Retinal pigment epithelial cell (primary cell): ENCODE measurements at regions not wholly inside any gene's neighbourhood (a gene's known extent, or its start where the extent isn't known, plus 50 kb on each side); places are given as distances from the start of the nearest gene placed in this dataset.
"Not testable (repeated sequence)": the region's sequence is repeated elsewhere in the genome, so short reads cannot be mapped to it uniquely, and the experiment has no call there.

Source experiments
- DNase-seq: peaks from one replicate; pipeline ENCODE4 v3.0.0-alpha.2; 2010; ENCODE audit warnings: low read depth
- H3K4me3 ChIP-seq: 2 replicates; pipeline ENCODE4 v1.5.1; 2011; ENCODE audit warnings: mild to moderate bottlenecking, low read length, control low read depth, moderate library complexity
- TF ChIP-seq, protein P1 (sequence below): conservative IDR thresholded peaks from 2 replicates; pipeline ENCODE4 v1.5.1; 2011; ENCODE audit warnings: low read depth, low read length, control low read depth, inconsistent platforms

GRCh38 chrX:137916090-137916746 is 350.3 kb downstream of the ZIC3 start:
- DNase-seq, result no peak
- H3K4me3 ChIP-seq, result no peak overlapping the region
- TF ChIP-seq, protein P1, sequence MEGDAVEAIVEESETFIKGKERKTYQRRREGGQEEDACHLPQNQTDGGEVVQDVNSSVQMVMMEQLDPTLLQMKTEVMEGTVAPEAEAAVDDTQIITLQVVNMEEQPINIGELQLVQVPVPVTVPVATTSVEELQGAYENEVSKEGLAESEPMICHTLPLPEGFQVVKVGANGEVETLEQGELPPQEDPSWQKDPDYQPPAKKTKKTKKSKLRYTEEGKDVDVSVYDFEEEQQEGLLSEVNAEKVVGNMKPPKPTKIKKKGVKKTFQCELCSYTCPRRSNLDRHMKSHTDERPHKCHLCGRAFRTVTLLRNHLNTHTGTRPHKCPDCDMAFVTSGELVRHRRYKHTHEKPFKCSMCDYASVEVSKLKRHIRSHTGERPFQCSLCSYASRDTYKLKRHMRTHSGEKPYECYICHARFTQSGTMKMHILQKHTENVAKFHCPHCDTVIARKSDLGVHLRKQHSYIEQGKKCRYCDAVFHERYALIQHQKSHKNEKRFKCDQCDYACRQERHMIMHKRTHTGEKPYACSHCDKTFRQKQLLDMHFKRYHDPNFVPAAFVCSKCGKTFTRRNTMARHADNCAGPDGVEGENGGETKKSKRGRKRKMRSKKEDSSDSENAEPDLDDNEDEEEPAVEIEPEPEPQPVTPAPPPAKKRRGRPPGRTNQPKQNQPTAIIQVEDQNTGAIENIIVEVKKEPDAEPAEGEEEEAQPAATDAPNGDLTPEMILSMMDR, result no peak

DNA sequence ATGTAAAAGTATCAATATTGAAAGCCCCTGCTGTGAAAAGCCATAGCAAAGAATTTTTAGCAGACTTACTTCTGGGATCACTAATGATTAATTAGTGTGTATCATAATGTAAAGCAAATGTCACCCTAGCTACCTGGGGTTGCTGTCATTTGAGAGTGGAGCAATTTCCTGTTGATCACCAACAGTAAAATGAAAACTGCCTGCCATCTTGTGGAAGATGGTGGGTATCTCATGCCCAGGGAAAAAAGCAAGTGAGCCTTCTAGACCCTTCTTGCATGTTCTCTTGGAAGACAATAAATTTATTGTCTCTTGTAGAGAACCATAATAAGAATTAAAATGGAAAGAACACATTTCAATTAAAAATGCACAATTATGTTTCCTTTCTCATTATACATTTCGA is 360.2 kb downstream of the ZIC3 start:
- TF ChIP-seq, protein P1, result no peak
- H3K4me3 ChIP-seq, result no peak overlapping the region
- DNase-seq, result no peak

DNA sequence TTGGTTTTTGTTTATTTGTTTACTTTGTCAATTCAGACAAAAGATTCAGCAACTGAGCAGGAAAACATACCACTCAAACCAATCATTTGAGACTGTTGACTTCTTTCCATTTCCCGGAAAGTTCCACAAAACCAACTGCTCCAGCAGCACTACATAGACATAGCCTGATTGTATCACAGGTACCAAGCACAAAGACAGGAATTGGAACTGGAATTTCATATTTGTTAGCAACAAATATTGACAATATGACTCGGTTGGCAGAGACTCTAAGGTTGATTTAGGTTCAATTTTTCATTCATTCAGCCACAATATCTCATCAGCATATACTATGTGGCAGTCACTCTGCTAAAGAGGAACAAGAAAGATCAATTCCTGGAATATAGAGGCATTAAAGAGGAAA is 364.0 kb downstream of the ZIC3 start:
- H3K4me3 ChIP-seq, result no peak overlapping the region
- TF ChIP-seq, protein P1, result no peak
- DNase-seq, result no peak

DNA sequence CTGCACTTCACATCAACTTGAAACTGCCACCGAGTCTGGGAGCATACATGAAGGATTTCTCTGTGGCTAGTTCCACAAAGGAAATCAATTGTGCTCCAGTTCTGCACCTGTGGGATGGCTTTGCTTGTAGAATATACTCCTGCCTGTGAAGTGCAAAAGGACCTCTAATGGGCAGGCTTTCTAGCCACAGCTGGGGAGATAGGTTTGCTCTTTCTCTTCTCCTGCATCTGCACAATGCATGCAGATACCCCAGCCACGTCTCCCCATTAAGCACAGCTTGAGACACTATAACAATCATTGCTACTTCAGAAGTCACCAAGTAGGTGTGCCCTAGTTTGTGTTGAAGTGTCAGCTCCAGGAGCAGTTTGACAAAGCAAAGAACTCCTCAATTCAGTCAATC is 364.6 kb downstream of the ZIC3 start:
- H3K4me3 ChIP-seq, result no peak overlapping the region
- DNase-seq, result no peak
- TF ChIP-seq, protein P1, result no peak

DNA sequence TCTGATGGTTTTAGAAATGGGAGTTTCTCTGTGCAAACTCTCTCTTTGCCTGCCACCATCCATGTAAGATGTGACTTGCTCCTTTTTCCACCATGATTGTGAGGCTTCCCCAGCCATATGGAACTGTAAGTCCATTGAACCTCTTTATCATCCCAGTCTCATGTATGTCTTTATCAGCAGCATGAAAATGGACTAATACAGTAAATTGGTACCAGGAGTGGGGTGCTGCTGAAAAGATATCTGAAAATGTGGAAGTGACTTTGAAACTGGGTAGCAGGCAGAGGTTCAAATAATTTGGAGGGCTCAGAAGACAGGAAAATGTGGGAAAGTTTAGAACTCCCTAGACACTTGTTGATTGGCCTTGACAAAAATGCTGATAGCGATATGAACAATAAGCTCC is 368.3 kb downstream of the ZIC3 start:
- not testable (repeated sequence) for DNase-seq

DNA sequence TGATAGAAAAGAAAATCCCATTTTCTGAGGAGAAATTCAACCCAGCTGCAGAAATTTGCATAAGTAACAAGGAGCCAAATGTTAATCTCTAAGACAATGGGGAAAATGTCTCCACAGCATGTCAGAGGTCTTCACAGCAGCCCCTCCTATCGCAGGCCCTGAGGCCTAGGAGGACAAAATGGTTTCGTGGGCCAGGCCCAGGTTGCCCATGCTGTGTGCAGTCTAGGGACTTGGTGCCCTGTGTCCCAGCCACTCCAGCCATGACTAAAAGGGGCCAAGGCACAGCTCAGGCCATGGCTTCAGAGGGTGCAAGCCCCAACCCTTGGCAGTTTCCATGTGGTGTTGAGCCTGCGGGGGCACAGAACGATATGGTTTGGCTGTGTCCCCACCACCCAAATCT is 369.0 kb downstream of the ZIC3 start:
- DNase-seq, H3K4me3 ChIP-seq: not testable (repeated sequence)

More for the DNA sequence above, 368.3 kb downstream of the ZIC3 start:
- not testable (repeated sequence) for H3K4me3 ChIP-seq

- TF ChIP-seq, protein P1, result no peak
- H3K4me3 ChIP-seq, result no peak overlapping the region
- no peak for DNase-seq
These were observed 379.5 kb downstream of the ZIC3 start for GRCh38 chrX:137945470-137945869.

- TF ChIP-seq, protein P1, result no peak
- DNase-seq, result no peak
- H3K4me3 ChIP-seq, result no peak overlapping the region
These were observed 403.3 kb downstream of the ZIC3 start for GRCh38 chrX:137969191-137969590.
